ENCODE measurements at regions not wholly inside any gene's neighbourhood (a gene's known extent, or its start where the extent isn't known, plus 50 kb on each side); places are given as distances from the start of the nearest gene placed in this dataset.

- DNase-seq: no peak
These were observed 79.9 kb upstream of the CCDC91 start for GRCh38 chr12:28110329-28110728.

GRCh38 chr12:28114488-28114887, 75.8 kb upstream of the CCDC91 start:
- no peak for DNase-seq

GRCh38 chr12:28121433-28121832, 68.8 kb upstream of the CCDC91 start:
- no peak for DNase-seq

GRCh38 chr12:28121899-28122655, 68.2 kb upstream of the CCDC91 start:
- no peak for DNase-seq

- DNase-seq: no peak
These were observed 67.5 kb upstream of the CCDC91 start for GRCh38 chr12:28122756-28123155.

GRCh38 chr12:28127455-28127854, 62.8 kb upstream of the CCDC91 start:
- DNase-seq: no peak

- DNase-seq: no peak
These were observed 61.2 kb upstream of the CCDC91 start for GRCh38 chr12:28129031-28129430.

- no peak for DNase-seq
These were observed 60.0 kb upstream of the CCDC91 start for GRCh38 chr12:28130234-28130624.

GRCh38 chr12:28130625-28131598, 59.3 kb upstream of the CCDC91 start:
- no peak for DNase-seq

GRCh38 chr12:28132398-28132797, 57.9 kb upstream of the CCDC91 start:
- no peak for DNase-seq

- DNase-seq: no peak
These were observed 54.3 kb upstream of the CCDC91 start for GRCh38 chr12:28135801-28136439.

GRCh38 chr12:28137414-28137813, 52.8 kb upstream of the CCDC91 start:
- no peak for DNase-seq

GRCh38 chr12:28140404-28140803, 49.9 kb upstream of the CCDC91 start:
- no peak for DNase-seq
